GM12875 (cell line): ENCODE measurements at regions not wholly inside any gene's neighbourhood (a gene's known extent, or its start where the extent isn't known, plus 50 kb on each side); places are given as distances from the start of the nearest gene placed in this dataset.
"Not testable (repeated sequence)": the region's sequence is repeated elsewhere in the genome, so short reads cannot be mapped to it uniquely, and the experiment has no call there.

Experiments used
- H3K4me3 ChIP-seq: one replicate; pipeline ENCODE4 v1.5.1; 2011; ENCODE audit warnings: low read depth, low read length, control low read depth
- TF ChIP-seq, protein P1 (sequence below): IDR thresholded peaks from 2 replicates; pipeline ENCODE4 v1.5.1; 2011; ENCODE audit warnings: low read depth, mild to moderate bottlenecking, control low read depth, inconsistent platforms, low read length, moderate library complexity, borderline replicate concordance; ENCODE audit not compliant: insufficient read depth

DNA sequence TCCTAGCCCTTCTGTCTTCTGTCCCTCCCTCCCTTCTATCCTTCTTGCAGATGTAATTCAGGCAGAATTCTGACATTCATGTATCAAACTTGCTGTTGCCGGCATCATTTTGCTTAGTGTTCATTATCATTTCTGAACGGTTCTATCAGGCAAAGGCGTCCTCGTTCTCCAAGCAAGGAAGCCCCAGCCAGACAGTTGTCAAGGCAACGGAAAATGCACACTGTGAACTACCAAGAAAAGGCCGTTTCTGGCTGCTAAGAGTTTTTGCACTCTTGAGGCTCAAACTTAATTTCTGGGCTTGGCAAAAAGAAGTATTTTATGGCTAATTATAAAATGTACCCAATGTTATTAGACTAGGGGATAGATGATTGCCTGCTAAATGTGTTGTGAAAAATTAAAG lies 164.7 kb upstream of the KCNJ15 start:
- TF ChIP-seq, protein P1, sequence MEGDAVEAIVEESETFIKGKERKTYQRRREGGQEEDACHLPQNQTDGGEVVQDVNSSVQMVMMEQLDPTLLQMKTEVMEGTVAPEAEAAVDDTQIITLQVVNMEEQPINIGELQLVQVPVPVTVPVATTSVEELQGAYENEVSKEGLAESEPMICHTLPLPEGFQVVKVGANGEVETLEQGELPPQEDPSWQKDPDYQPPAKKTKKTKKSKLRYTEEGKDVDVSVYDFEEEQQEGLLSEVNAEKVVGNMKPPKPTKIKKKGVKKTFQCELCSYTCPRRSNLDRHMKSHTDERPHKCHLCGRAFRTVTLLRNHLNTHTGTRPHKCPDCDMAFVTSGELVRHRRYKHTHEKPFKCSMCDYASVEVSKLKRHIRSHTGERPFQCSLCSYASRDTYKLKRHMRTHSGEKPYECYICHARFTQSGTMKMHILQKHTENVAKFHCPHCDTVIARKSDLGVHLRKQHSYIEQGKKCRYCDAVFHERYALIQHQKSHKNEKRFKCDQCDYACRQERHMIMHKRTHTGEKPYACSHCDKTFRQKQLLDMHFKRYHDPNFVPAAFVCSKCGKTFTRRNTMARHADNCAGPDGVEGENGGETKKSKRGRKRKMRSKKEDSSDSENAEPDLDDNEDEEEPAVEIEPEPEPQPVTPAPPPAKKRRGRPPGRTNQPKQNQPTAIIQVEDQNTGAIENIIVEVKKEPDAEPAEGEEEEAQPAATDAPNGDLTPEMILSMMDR: no peak
- no peak overlapping the region for H3K4me3 ChIP-seq

- no peak overlapping the region for H3K4me3 ChIP-seq
- TF ChIP-seq, protein P1: no peak
Observed at GRCh38 chr21:38095220-38095619, 161.6 kb upstream of the KCNJ15 start.

GRCh38 chr21:38097789-38098188 lies 159.0 kb upstream of the KCNJ15 start:
- TF ChIP-seq, protein P1: no peak
- H3K4me3 ChIP-seq: no peak overlapping the region

DNA sequence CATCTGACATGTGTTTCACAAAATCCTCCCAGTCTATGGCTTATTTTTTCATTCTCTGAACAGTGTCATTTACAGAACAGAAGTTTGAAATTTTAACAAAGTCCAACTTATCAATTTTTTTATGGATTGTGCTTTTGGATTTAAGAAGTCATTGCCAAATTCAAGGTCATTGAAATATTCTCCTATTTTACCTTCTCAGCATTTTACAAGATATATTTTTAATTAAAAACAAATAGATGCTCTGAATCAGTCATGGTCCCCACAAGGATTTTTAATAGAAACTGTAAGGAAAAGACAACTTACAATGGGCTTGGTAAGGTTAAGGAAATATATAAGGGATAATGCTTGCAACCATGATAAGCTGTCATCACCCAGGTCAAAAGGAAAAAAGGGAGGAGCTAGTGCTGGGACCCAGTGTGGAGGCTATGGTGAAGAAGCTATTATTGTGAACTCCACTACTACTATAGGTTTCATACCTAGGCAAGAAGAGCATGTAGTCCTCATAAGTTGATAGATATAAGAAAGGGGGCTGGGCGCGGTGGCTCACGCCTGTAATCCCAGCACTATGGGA lies 144.5 kb upstream of the KCNJ15 start:
- no peak overlapping the region for H3K4me3 ChIP-seq
- TF ChIP-seq, protein P1: no peak

DNA sequence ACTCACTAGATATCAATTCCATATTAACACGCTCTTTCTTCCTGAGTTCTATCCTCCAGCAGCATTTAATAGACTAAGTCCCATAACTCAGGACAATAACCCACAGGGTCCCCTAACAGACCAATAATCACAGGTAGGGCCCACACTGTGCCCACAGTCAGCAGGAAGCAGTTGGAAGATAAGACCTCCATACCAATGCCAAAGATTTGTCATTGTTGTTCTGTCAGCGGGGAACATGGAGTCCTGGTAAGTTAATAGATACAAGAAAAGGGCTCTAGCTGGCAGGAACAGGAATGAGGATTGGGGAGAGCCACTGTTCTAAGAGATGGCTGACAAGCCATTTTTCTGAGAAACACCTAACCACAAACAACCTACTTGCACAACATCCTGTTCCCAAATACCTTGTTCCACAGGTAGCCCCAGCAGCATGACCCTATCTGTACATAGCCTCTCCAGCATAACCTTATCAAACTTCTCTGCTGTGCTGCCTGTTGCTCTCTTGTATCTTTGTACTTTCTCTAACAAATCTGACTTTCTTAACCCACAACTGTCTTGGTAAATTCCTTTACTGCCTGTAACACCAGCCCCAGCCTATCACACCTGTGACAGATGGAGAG lies 142.0 kb upstream of the KCNJ15 start:
- TF ChIP-seq, protein P1: no peak
- H3K4me3 ChIP-seq: no peak overlapping the region

DNA sequence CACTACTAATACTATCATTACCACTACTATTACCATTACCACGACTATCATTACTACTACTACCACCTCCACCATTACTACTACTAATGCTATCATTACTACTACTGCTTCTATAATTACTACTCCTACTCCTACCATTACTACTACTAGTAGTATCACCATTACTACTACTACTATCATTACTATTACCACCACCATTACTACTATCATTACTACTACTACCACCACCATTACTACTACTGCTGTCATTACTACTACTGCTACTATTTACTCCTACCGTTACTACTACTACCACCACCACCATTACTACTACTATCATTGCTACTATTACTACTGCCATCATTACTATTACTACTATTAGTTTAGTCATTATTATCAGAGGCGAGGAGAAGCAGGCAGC lies 140.9 kb upstream of the KCNJ15 start:
- H3K4me3 ChIP-seq: no peak overlapping the region
- TF ChIP-seq, protein P1: no peak

- TF ChIP-seq, protein P1: no peak
Observed at GRCh38 chr21:38119793-38120192, 137.0 kb upstream of the KCNJ15 start.

DNA sequence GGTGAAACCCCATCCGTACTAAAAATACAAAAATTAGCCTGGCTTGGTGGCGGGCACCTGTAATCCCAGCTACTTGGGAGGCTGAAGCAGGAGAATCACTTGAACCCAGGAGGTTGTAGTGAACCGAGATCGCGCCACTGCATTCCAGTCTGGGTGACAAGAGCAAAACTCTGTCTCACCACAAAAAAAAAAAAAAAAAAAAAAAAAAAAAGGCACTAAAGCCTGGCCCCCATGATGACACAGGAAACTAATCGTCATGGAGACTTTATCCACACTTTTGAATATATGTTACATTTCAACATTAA lies 136.2 kb upstream of the KCNJ15 start:
- not testable (repeated sequence) for H3K4me3 ChIP-seq

More at GRCh38 chr21:38119793-38120192, 137.0 kb upstream of the KCNJ15 start:
- H3K4me3 ChIP-seq: no peak overlapping the region
